ENCODE measurements at regions not wholly inside any gene's neighbourhood (a gene's known extent, or its start where the extent isn't known, plus 50 kb on each side); places are given as distances from the start of the nearest gene placed in this dataset.

DNA sequence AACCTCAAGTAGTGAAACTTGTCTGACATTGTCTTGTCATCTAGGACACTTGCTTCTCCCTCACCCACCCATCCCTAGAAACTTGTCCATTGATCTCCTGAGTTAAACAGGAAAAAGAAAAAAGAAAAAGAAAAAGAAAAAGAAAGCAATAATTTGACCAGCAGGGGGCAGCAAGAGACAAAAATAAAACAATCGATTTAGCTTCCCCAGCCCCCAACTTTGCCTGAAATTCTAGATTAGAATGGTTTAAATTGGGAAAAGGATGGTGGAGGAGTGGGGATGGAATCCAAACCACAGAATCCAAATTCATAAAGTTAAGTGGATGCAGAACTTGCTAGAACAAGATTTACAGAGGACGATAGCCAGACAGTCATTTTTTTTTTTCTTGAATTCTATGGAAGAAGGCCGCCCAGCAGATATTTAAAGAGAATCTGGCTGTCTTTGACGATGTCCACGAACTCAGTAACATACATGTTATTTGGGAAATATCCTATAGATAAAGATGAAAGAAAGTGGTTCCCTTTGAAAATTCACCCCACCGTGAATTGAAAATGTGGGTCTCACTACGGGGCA is 282.9 kb downstream of the USP46 start:
- H3K36me3 Mint-ChIP-seq (ENCODE audit: insufficient read depth, unreplicated experiment) = no peaks in the 10 kb centered on the region
- no peak overlapping the region for H3K4me3 Mint-ChIP-seq (ENCODE audit: low read depth, unreplicated experiment)
- no TSS peak for BruUV-seq (replicated peaks)
- CTCF ChIA-PET = interaction anchor here (0.6 to 1.4 kb wide), 5 partner anchors 471 to 695 kb away, joined by 3 to 7 read pairs (median 4); no protein-coding TSS in a partner anchor
- TF ChIP-seq, protein P1, sequence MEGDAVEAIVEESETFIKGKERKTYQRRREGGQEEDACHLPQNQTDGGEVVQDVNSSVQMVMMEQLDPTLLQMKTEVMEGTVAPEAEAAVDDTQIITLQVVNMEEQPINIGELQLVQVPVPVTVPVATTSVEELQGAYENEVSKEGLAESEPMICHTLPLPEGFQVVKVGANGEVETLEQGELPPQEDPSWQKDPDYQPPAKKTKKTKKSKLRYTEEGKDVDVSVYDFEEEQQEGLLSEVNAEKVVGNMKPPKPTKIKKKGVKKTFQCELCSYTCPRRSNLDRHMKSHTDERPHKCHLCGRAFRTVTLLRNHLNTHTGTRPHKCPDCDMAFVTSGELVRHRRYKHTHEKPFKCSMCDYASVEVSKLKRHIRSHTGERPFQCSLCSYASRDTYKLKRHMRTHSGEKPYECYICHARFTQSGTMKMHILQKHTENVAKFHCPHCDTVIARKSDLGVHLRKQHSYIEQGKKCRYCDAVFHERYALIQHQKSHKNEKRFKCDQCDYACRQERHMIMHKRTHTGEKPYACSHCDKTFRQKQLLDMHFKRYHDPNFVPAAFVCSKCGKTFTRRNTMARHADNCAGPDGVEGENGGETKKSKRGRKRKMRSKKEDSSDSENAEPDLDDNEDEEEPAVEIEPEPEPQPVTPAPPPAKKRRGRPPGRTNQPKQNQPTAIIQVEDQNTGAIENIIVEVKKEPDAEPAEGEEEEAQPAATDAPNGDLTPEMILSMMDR (IDR thresholded peaks at IDR 0.05; ENCODE audit: unreplicated experiment) = peak; percentile 40
- peak; percentile 14 for DNase-seq
- peaks cover 48% of the 10 kb centered on the region for H3K27me3 Mint-ChIP-seq (ENCODE audit: unreplicated experiment)
- no peaks in the 10 kb centered on the region for H3K9me3 Mint-ChIP-seq (ENCODE audit: low read depth, unreplicated experiment)
- no peak overlapping the region for H3K27ac Mint-ChIP-seq (ENCODE audit: unreplicated experiment)
- no peaks in the 10 kb centered on the region for H3K4me1 Mint-ChIP-seq (ENCODE audit: low read depth, unreplicated experiment)
- intact Hi-C loops (cut with micrococcal nuclease; ENCODE audit: unreplicated experiment) = loop anchor here (2.0 to 10.0 kb wide), 2 partner anchors 141 to 607 kb away; no protein-coding TSS in a partner anchor

DNA sequence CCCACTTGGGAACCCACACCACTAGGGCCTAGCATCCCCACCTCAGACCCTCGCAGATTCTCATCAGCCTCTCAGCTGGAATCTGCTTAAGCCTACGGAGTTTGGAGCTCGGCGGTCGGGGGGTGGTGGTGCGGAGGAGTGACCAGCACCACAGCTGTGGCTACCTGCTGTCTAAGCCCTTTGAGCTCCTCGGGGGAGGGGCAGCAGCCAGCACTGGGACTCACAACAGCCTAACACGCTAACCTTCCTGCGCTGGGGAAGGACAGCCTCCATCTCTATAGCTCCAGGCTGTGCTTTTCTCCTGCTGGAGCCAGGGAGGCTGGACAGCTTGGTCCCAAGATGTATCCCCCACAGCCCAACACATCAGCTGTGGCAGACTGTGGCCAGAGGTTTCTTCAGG is 281.5 kb downstream of the USP46 start:
- TF ChIP-seq, protein P1 (IDR thresholded peaks at IDR 0.05; ENCODE audit: unreplicated experiment) = no peak
- no TSS peak for BruUV-seq (replicated peaks)
- H3K4me1 Mint-ChIP-seq (ENCODE audit: low read depth, unreplicated experiment) = no peaks in the 10 kb centered on the region
- H3K9me3 Mint-ChIP-seq (ENCODE audit: low read depth, unreplicated experiment) = no peaks in the 10 kb centered on the region
- H3K4me3 Mint-ChIP-seq (ENCODE audit: low read depth, unreplicated experiment) = no peak overlapping the region
- no peaks in the 10 kb centered on the region for H3K36me3 Mint-ChIP-seq (ENCODE audit: insufficient read depth, unreplicated experiment)
- DNase-seq = no peak
- peaks cover 56% of the 10 kb centered on the region for H3K27me3 Mint-ChIP-seq (ENCODE audit: unreplicated experiment)
- CTCF ChIA-PET = no interaction called here
- H3K27ac Mint-ChIP-seq (ENCODE audit: unreplicated experiment) = no peak overlapping the region
- intact Hi-C loops (cut with micrococcal nuclease; ENCODE audit: unreplicated experiment) = loop anchor here (2.0 to 10.0 kb wide), 2 partner anchors 143 to 605 kb away; no protein-coding TSS in a partner anchor

DNA sequence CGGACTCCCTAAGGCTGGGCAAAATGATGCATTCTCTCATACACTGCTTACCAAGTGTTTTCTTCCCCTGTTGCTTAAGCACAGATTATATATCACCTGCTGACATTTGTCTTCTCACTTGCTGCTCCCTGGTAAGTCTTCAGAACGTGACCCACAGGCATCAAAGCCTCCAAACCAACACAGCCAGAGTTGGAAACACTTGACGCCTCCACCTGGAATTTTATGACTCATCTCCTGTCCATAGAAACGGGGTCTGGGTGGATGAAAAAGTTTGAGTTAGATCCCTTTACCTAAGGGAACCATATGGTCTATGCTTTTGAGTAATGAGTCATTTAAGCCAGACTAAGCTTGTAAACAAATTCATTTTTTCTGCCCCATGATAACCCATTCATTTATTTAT is 251.6 kb downstream of the USP46 start:
- peaks cover 3% of the 10 kb centered on the region for H3K27me3 Mint-ChIP-seq (ENCODE audit: unreplicated experiment)
- H3K27ac Mint-ChIP-seq (ENCODE audit: unreplicated experiment) = no peak overlapping the region
- intact Hi-C loops (cut with micrococcal nuclease; ENCODE audit: unreplicated experiment) = no loop called here
- no peak overlapping the region for H3K4me3 Mint-ChIP-seq (ENCODE audit: low read depth, unreplicated experiment)
- TF ChIP-seq, protein P1 (IDR thresholded peaks at IDR 0.05; ENCODE audit: unreplicated experiment) = no peak
- no peaks in the 10 kb centered on the region for H3K4me1 Mint-ChIP-seq (ENCODE audit: low read depth, unreplicated experiment)
- no peak for DNase-seq
- no TSS peak for BruUV-seq (replicated peaks)
- CTCF ChIA-PET = no interaction called here
- peaks cover 2% of the 10 kb centered on the region for H3K9me3 Mint-ChIP-seq (ENCODE audit: low read depth, unreplicated experiment)
- no peaks in the 10 kb centered on the region for H3K36me3 Mint-ChIP-seq (ENCODE audit: insufficient read depth, unreplicated experiment)

DNA sequence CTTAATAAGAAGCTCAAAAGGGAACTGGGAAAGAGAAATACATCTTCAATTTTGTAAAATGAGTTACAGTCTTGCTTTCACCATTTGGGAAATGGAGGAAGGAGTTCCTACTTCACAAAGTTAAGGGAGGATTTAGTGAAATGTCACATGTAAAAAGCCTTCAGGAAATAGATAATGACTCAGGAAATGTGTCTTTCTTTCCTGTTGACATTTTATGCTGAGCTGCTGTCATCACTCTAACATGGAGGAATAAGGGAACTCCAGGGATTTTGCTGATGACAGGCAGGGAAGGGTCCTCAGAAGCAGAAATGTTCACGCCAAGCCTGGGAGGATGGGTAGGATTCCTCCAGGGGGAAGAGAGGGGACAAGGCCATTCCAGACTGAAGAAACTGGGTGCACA is 251.1 kb downstream of the USP46 start:
- CTCF ChIA-PET = no interaction called here
- no peak for DNase-seq
- intact Hi-C loops (cut with micrococcal nuclease; ENCODE audit: unreplicated experiment) = no loop called here
- H3K4me1 Mint-ChIP-seq (ENCODE audit: low read depth, unreplicated experiment) = no peaks in the 10 kb centered on the region
- no TSS peak for BruUV-seq (replicated peaks)
- H3K27ac Mint-ChIP-seq (ENCODE audit: unreplicated experiment) = no peak overlapping the region
- TF ChIP-seq, protein P1 (IDR thresholded peaks at IDR 0.05; ENCODE audit: unreplicated experiment) = no peak
- H3K4me3 Mint-ChIP-seq (ENCODE audit: low read depth, unreplicated experiment) = no peak overlapping the region
- peaks cover 5% of the 10 kb centered on the region for H3K9me3 Mint-ChIP-seq (ENCODE audit: low read depth, unreplicated experiment)
- peaks cover 8% of the 10 kb centered on the region for H3K27me3 Mint-ChIP-seq (ENCODE audit: unreplicated experiment)
- no peaks in the 10 kb centered on the region for H3K36me3 Mint-ChIP-seq (ENCODE audit: insufficient read depth, unreplicated experiment)
